Neuronal stem cell (in vitro differentiated cells): ENCODE measurements at regions not wholly inside any gene's neighbourhood (a gene's known extent, or its start where the extent isn't known, plus 50 kb on each side); places are given as distances from the start of the nearest gene placed in this dataset.

ENCODE experiments used
- DNase-seq: peaks from one replicate; pipeline ENCODE4 v3.0.0-alpha.2; 2013; ENCODE audit warnings: low spot score
- H2AFZ ChIP-seq: one replicate; pipeline ENCODE4 v1.6.1; 2013; ENCODE audit warnings: mild to moderate bottlenecking, low read length, inconsistent platforms
- H2AK5ac ChIP-seq: 2 replicates; pipeline ENCODE4 v1.6.1; 2013; ENCODE audit warnings: low read depth, mild to moderate bottlenecking, inconsistent platforms, low read length, moderate library complexity, mixed read lengths
- H2BK120ac ChIP-seq: 2 replicates; pipeline ENCODE4 v1.6.1; 2013; ENCODE audit warnings: low read depth, mild to moderate bottlenecking, inconsistent platforms, low read length, moderate library complexity, mixed read lengths
- H2BK12ac ChIP-seq: one replicate; pipeline ENCODE4 v1.6.1; 2013; ENCODE audit warnings: low read length, inconsistent platforms
- H2BK15ac ChIP-seq: 2 replicates; pipeline ENCODE4 v1.6.1; 2013; ENCODE audit warnings: mild to moderate bottlenecking, low read length, inconsistent platforms, mixed read lengths
- H2BK5ac ChIP-seq: one replicate; pipeline ENCODE4 v1.6.1; 2013; ENCODE audit warnings: inconsistent platforms, mild to moderate bottlenecking, low read length, moderate library complexity
- H3K14ac ChIP-seq: one replicate; pipeline ENCODE4 v1.6.1; 2013; ENCODE audit warnings: low read length, inconsistent platforms
- H3K18ac ChIP-seq: 2 replicates; pipeline ENCODE4 v1.6.1; 2013; ENCODE audit warnings: low read length, inconsistent platforms
- H3K23ac ChIP-seq: 2 replicates; pipeline ENCODE4 v1.6.1; 2013; ENCODE audit warnings: low read depth, mild to moderate bottlenecking, mixed read lengths, low read length, inconsistent platforms; ENCODE audit not compliant: poor library complexity
- H3K27ac ChIP-seq: replicated peaks from 3 replicates; pipeline ENCODE4 v1.5.1; 2013; ENCODE audit warnings: low read length, inconsistent platforms
- H3K27me3 ChIP-seq, 3 experiments: 2 replicates each; pipeline ENCODE4 v1.6.1; 2013; ENCODE audit warnings: low read length in 3 of 3, mild to moderate bottlenecking in 2 of 3, inconsistent platforms in 1 of 3, low read depth in 1 of 3, mixed read lengths in 1 of 3, moderate library complexity in 1 of 3; ENCODE audit not compliant: control insufficient read depth in 3 of 3, insufficient read depth in 3 of 3
- H3K36me3 ChIP-seq, 2 donors: replicated peaks in 1 of 2; 2 replicates each; pipeline ENCODE4 v1.6.1; 2013; ENCODE audit warnings: low read length in 2 of 2; ENCODE audit not compliant: control insufficient read depth in 2 of 2, insufficient read depth in 2 of 2
- H3K4ac ChIP-seq: 2 replicates; pipeline ENCODE4 v1.6.1; 2013; ENCODE audit warnings: inconsistent platforms, mild to moderate bottlenecking, low read length, moderate library complexity
- H3K4me1 ChIP-seq, 2 donors: 1 replicate in 1 of 2; 2 replicates in 1 of 2; pipeline ENCODE4 v1.6.1; 2013; ENCODE audit warnings: low read length in 2 of 2, low read depth in 1 of 2; ENCODE audit not compliant: control insufficient read depth in 2 of 2, insufficient read depth in 1 of 2
- H3K4me2 ChIP-seq: one replicate; pipeline ENCODE4 v1.6.1; 2013; ENCODE audit warnings: mild to moderate bottlenecking, low read length, inconsistent platforms; ENCODE audit not compliant: insufficient read depth, poor library complexity, severe bottlenecking
- H3K4me3 ChIP-seq, 2 donors: 2 replicates each; pipeline ENCODE4 v1.5.1; 2013; ENCODE audit warnings: low read length in 2 of 2, mild to moderate bottlenecking in 2 of 2, inconsistent platforms in 1 of 2, moderate library complexity in 1 of 2
- H3K79me1 ChIP-seq: one replicate; pipeline ENCODE4 v1.6.1; 2013; ENCODE audit warnings: low read depth, mild to moderate bottlenecking, inconsistent platforms, low read length, moderate library complexity
- H3K9ac ChIP-seq: one replicate; pipeline ENCODE4 v1.6.1; 2013; ENCODE audit warnings: mild to moderate bottlenecking, low read depth, low read length, inconsistent platforms; ENCODE audit not compliant: poor library complexity
- H3K9me3 ChIP-seq, 2 donors: replicated peaks in 1 of 2; 2 replicates each; pipeline versions ENCODE3 to v1.6.1; 2013; ENCODE audit warnings: low read length in 2 of 2, mild to moderate bottlenecking in 2 of 2, inconsistent platforms in 1 of 2, low read depth in 1 of 2, mixed read lengths in 1 of 2, moderate library complexity in 1 of 2; ENCODE audit not compliant: control insufficient read depth in 2 of 2, insufficient read depth in 1 of 2
- H4K8ac ChIP-seq: one replicate; pipeline ENCODE4 v1.6.1; 2013; ENCODE audit warnings: low read depth, mild to moderate bottlenecking, inconsistent platforms, low read length, moderate library complexity
- H4K91ac ChIP-seq: one replicate; pipeline ENCODE4 v1.6.1; 2013; ENCODE audit warnings: low read length, low read depth, mild to moderate bottlenecking, inconsistent platforms; ENCODE audit not compliant: poor library complexity
- WGBS, 2 donors: extraction: QIAGEN DNeasy Blood & Tissue Kit; methylation state at CpG; one replicate each; pipeline ENCODE4 v1.1.7; 2013; ENCODE audit warnings: missing lambda C conversion rate in 2 of 2, mixed read lengths in 1 of 2; ENCODE audit not compliant: insufficient read length in 2 of 2, insufficient replicate concordance in 1 of 2; ENCODE audit errors: extremely low coverage in 2 of 2; 5-methylcytosine and 5-hydroxymethylcytosine counted together

DNA sequence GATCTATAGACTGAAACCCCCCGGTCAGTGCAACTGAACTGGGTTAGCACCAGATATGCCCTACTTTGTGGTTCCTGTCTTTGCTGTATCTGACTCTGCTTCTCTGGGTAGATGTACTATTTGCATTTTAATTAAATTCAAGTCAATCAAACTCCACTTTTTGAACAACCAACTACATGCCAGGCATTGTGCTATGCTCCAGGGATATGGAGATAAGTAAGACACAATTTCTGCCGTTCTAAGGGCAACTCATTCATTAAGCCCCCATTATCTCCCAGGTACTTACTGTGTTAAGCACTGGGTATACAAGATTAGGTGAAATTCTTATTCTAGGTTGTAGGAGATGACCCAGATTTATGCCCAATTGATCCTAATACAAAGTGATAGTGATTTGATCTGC lies 62.7 kb upstream of the JDP2 start:
- H3K4ac ChIP-seq, result no peak overlapping the region
- H4K8ac ChIP-seq, result no peak overlapping the region
- H3K9me3 ChIP-seq, result no peaks in the 10 kb centered on the region
- no peak overlapping the region for H3K4me3 ChIP-seq
- no peak overlapping the region for H3K4me2 ChIP-seq
- H2AK5ac ChIP-seq, result no peak overlapping the region
- no peak for DNase-seq
- H2BK15ac ChIP-seq, result no peak overlapping the region
- no peak overlapping the region for H3K14ac ChIP-seq
- H3K9ac ChIP-seq, result no peak overlapping the region
- no peak overlapping the region for H2BK120ac ChIP-seq
- H3K23ac ChIP-seq, result no peak overlapping the region
- no peak overlapping the region for H2AFZ ChIP-seq
- no CpG with 5 or more reads among the region's 2 CpGs for WGBS, 2 donors
- no peaks in the 10 kb centered on the region for H3K4me1 ChIP-seq
- no peak overlapping the region for H2BK12ac ChIP-seq
- H2BK5ac ChIP-seq, result no peak overlapping the region
- no peaks in the 10 kb centered on the region for H3K36me3 ChIP-seq
- H4K91ac ChIP-seq, result no peak overlapping the region
- H3K27me3 ChIP-seq, result peaks cover 0 to 24% (median 0%) of the 10 kb centered on the region in 3 experiments
- no peak overlapping the region for H3K18ac ChIP-seq
- H3K27ac ChIP-seq, result no peak overlapping the region
- no peaks in the 10 kb centered on the region for H3K79me1 ChIP-seq

DNA sequence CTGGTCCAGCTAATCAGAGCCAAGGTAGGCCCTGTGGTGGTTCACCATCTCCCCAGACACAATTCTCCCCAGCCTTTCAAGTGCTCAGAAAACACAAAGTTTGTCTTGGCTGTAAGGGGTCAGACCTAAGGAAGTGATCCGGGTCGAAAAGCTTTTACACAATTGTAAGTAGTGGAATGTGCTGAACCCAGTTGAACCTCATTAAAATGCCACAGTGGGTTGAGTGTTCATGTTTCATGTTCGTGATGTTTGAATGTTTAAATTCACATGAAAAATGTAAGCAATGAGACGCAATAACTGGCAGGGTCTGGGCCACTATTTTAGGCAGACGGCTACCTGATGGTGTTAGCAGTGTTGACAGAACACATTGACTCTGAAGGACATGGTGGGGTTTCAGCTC lies 60.9 kb upstream of the JDP2 start:
- Histone ChIP-seq H3K27me3 (peaks cover 0 to 18% (median 0%) of the 10 kb centered on the region in 3 experiments), H3K9me3 (no peaks in the 10 kb centered on the region), H3K4me2 (no peak overlapping the region), H2AK5ac (no peak overlapping the region), H2BK15ac (no peak overlapping the region), H3K36me3 (no peaks in the 10 kb centered on the region), H2BK12ac (no peak overlapping the region), H2BK120ac (no peak overlapping the region), H4K8ac (no peak overlapping the region), H3K4me1 (no peaks in the 10 kb centered on the region), H3K18ac (no peak overlapping the region), H4K91ac (no peak overlapping the region), H3K9ac (no peak overlapping the region), H2BK5ac (no peak overlapping the region), H3K79me1 (no peaks in the 10 kb centered on the region), H3K14ac (no peak overlapping the region), H3K4ac (no peak overlapping the region), H3K4me3 (no peak overlapping the region), H3K27ac (no peak overlapping the region), H3K23ac (no peak overlapping the region), H2AFZ (no peak overlapping the region)
- WGBS, 2 donors, result no CpG with 5 or more reads among the region's 5 CpGs
- DNase-seq, result no peak

DNA sequence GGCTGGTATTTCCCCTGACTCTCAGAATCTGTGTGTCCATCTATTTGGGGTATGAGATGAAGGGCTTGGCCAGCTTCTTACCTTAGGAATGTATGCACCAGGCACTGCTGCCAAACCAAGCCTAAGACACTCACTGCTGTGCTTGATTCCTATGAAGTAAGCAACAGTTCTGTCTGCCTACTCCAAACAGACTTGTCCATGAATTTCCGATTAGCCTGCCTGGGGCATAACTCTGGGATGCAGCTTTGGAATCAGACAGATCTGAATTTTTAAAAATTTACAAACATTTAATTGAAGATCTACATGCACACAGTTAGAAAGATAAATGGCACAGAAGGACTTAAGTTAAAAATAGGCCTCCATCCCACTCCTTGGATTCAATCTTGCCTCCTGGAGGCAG lies 59.5 kb upstream of the JDP2 start:
- no peak overlapping the region for H3K14ac ChIP-seq
- H2AFZ ChIP-seq, result no peak overlapping the region
- no peak overlapping the region for H2BK5ac ChIP-seq
- no CpG with 5 or more reads among the region's 1 CpG for WGBS, 2 donors
- no peak overlapping the region for H4K91ac ChIP-seq
- H2BK15ac ChIP-seq, result no peak overlapping the region
- H3K4me3 ChIP-seq, result no peak overlapping the region
- no peak overlapping the region for H3K27ac ChIP-seq
- no peaks in the 10 kb centered on the region for H3K36me3 ChIP-seq
- H3K23ac ChIP-seq, result no peak overlapping the region
- no peaks in the 10 kb centered on the region for H3K9me3 ChIP-seq
- peaks cover 0 to 17% (median 0%) of the 10 kb centered on the region in 3 experiments for H3K27me3 ChIP-seq
- H3K18ac ChIP-seq, result no peak overlapping the region
- H3K79me1 ChIP-seq, result no peaks in the 10 kb centered on the region
- H2AK5ac ChIP-seq, result no peak overlapping the region
- H3K4me1 ChIP-seq, result no peaks in the 10 kb centered on the region
- no peak overlapping the region for H2BK120ac ChIP-seq
- no peak overlapping the region for H2BK12ac ChIP-seq
- no peak overlapping the region for H4K8ac ChIP-seq
- H3K4me2 ChIP-seq, result no peak overlapping the region
- no peak overlapping the region for H3K4ac ChIP-seq
- no peak overlapping the region for H3K9ac ChIP-seq
- DNase-seq, result no peak

DNA sequence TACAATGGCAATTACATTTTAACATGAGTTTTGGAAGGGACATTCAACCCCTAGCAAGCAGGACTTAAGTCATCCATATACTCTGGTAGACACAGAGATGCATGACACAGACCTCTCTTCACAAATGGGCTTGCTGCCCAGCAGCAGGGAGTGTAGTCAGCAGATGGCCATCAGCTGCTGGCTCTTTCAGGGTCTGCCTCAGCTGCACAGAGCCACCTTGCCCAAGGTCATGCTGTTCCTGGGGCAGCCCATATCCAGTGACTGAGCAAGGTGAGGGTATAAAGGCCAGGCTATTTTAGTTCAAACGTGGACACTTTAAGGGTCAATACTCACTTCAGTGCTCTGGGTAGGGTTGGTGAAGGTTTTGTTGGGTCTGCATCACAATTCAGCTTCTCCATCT lies 58.3 kb upstream of the JDP2 start:
- Histone ChIP-seq H4K91ac (no peak overlapping the region), H3K4me2 (no peak overlapping the region), H2AK5ac (no peak overlapping the region), H3K27me3 (peaks cover 0 to 10% (median 0%) of the 10 kb centered on the region in 3 experiments), H3K23ac (no peak overlapping the region), H2BK120ac (no peak overlapping the region), H3K9ac (no peak overlapping the region), H2BK5ac (no peak overlapping the region), H2AFZ (no peak overlapping the region), H2BK15ac (no peak overlapping the region), H4K8ac (no peak overlapping the region), H3K18ac (no peak overlapping the region), H3K4me1 (peaks cover 0 to 9% of the 10 kb centered on the region in 2 donors), H3K9me3 (no peaks in the 10 kb centered on the region), H3K4me3 (no peak overlapping the region), H3K79me1 (no peaks in the 10 kb centered on the region), H2BK12ac (no peak overlapping the region), H3K14ac (no peak overlapping the region), H3K4ac (no peak overlapping the region), H3K27ac (no peak overlapping the region), H3K36me3 (no peaks in the 10 kb centered on the region)
- DNase-seq, result no peak
- WGBS, 2 donors, result no CpG with 5 or more reads among the region's 1 CpG
